ENCODE measurements at regions not wholly inside any gene's neighbourhood (a gene's known extent, or its start where the extent isn't known, plus 50 kb on each side); places are given as distances from the start of the nearest gene placed in this dataset.

DNA sequence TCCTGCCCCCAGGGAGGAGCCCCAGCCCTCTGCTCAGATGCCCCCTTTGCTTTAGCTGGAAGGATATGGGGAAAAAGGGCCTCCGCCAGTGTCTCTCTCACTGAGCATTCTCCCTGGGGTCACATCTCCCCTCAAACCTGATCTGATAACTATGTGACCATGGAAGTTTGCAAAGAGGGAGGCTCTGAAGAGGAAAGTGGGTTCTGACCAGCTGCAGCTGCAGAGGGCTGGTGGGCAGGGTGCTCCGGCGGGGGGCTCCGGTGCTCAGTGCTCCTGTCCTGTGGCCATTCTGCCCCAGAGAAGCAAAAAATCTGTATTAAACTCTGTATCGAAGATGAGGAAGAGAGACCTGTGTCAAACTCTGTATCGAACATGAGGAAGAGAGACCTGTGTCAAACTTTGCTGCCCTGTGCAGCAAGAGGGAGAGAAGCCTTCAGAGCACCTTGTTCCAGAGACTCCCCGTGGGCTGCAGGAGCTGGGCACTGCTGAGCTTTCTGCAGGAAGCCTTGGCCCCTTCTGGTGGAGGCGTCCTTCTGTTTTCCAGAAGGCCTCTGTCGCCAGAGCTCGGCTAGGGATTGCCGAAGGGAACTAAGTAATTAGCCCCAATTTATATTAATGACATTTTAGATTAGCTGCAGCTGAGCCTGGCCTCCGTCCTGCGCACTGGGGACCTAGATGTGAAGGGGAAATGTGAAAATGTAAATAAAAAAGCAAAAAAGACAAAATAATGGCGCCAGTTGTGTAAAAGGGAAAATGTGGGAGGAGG, 186.2 kb upstream of the C1orf174 start:
- TF ChIP-seq FOXM1 (IDR thresholded peaks at IDR 0.05; ENCODE audit: borderline replicate concordance, low read depth) (no peak), NFIC (IDR thresholded peaks at IDR 0.05) (no peak), ZBTB7A (IDR thresholded peaks at IDR 0.05; ENCODE audit: low read depth) (no peak), CEBPB (IDR thresholded peaks at IDR 0.05) (no peak), EP300 (IDR thresholded peaks at IDR 0.05; ENCODE audit: borderline replicate concordance) (no peak), TAF1 (IDR thresholded peaks at IDR 0.05; ENCODE audit: low read depth) (no peak), TCF12 (IDR thresholded peaks at IDR 0.05; ENCODE audit: low read depth) (no peak), TEAD4 (IDR thresholded peaks at IDR 0.05) (no peak), EGR1 (IDR thresholded peaks at IDR 0.05) (no peak), YY1 (IDR thresholded peaks at IDR 0.05; ENCODE audit: low read depth) (no peak), CREB1 (IDR thresholded peaks at IDR 0.05; ENCODE audit: low read depth) (no peak), RAD21 (IDR thresholded peaks at IDR 0.05; ENCODE audit: low read depth) (no peak)
- TF ChIP-seq, protein P1, sequence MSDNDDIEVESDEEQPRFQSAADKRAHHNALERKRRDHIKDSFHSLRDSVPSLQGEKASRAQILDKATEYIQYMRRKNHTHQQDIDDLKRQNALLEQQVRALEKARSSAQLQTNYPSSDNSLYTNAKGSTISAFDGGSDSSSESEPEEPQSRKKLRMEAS (IDR thresholded peaks at IDR 0.05), result no peak
- TF ChIP-seq, protein P2, sequence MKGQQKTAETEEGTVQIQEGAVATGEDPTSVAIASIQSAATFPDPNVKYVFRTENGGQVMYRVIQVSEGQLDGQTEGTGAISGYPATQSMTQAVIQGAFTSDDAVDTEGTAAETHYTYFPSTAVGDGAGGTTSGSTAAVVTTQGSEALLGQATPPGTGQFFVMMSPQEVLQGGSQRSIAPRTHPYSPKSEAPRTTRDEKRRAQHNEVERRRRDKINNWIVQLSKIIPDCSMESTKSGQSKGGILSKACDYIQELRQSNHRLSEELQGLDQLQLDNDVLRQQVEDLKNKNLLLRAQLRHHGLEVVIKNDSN (IDR thresholded peaks at IDR 0.05), result no peak
- TF ChIP-seq, protein P3, sequence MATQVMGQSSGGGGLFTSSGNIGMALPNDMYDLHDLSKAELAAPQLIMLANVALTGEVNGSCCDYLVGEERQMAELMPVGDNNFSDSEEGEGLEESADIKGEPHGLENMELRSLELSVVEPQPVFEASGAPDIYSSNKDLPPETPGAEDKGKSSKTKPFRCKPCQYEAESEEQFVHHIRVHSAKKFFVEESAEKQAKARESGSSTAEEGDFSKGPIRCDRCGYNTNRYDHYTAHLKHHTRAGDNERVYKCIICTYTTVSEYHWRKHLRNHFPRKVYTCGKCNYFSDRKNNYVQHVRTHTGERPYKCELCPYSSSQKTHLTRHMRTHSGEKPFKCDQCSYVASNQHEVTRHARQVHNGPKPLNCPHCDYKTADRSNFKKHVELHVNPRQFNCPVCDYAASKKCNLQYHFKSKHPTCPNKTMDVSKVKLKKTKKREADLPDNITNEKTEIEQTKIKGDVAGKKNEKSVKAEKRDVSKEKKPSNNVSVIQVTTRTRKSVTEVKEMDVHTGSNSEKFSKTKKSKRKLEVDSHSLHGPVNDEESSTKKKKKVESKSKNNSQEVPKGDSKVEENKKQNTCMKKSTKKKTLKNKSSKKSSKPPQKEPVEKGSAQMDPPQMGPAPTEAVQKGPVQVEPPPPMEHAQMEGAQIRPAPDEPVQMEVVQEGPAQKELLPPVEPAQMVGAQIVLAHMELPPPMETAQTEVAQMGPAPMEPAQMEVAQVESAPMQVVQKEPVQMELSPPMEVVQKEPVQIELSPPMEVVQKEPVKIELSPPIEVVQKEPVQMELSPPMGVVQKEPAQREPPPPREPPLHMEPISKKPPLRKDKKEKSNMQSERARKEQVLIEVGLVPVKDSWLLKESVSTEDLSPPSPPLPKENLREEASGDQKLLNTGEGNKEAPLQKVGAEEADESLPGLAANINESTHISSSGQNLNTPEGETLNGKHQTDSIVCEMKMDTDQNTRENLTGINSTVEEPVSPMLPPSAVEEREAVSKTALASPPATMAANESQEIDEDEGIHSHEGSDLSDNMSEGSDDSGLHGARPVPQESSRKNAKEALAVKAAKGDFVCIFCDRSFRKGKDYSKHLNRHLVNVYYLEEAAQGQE (IDR thresholded peaks at IDR 0.05; ENCODE audit: low read depth), result no peak

DNA sequence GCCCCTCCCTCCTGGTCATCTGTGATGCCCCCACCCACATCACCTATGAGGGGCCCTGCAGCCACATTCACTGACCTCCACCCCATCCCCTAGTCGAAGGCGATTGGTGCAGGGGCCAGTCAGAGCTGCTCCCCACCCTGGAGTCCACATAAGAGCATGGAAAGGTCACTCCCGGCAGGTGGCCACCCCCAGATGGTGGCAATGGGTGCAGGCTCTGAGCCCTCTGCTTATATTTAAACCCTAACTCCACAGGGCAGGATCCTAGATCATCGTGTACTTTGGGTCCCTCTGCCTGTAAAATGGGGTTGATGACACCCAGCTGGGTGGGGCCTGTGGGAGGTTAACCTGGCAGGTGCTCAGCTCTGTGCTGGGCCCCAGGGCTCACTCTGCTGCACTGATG, 186.8 kb upstream of the C1orf174 start:
- TF ChIP-seq, protein P1 (IDR thresholded peaks at IDR 0.05), result no peak
- no peak for TF ChIP-seq CEBPB (IDR thresholded peaks at IDR 0.05)

DNA sequence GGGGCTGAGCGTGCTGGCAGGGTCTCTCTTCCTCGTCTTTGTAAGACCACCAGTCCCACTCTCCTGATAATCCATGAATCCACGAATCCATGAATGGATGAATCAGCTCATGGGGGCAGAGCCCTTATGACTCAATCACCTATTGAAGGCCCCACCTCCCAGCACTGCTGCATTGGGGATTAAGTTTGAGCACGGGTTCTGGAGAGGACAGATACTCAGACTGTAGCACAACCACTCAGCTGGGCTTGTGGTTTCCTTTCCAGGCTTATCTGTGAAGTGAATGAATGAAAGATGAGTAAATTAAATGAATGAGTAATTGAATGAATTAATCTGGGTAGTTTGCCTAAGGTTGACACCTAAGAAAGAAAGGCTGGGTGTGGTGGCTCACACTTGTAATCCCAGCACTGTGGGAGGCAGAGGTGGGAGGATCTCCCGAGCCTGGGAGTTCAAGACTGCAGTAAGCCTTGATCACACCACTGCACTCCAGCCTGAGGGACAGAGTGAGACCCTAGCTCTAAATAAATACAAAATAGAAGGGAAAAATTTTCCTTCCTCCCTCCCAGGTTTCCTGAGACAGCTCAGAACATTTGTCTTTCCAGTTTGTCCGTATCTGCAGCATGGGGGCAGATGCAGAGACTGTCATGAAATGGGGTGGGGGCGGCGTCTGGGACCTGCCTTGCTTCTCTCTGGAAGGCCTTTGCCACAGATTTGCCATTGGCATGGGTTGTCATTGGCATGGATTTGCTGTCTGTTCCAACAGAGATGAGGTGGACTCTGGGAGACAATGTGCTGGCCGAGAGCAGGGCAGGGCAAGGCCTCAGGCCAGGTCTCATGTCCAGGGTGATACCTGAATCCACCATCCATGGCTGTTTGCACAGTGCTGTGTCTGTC, 187.7 kb upstream of the C1orf174 start:
- TF ChIP-seq EP300 (IDR thresholded peaks at IDR 0.05; ENCODE audit: borderline replicate concordance) (no peak), TAF1 (IDR thresholded peaks at IDR 0.05; ENCODE audit: low read depth) (no peak), ZBTB7A (IDR thresholded peaks at IDR 0.05; ENCODE audit: low read depth) (no peak)
- TF ChIP-seq, protein P1 (IDR thresholded peaks at IDR 0.05), result no peak

DNA sequence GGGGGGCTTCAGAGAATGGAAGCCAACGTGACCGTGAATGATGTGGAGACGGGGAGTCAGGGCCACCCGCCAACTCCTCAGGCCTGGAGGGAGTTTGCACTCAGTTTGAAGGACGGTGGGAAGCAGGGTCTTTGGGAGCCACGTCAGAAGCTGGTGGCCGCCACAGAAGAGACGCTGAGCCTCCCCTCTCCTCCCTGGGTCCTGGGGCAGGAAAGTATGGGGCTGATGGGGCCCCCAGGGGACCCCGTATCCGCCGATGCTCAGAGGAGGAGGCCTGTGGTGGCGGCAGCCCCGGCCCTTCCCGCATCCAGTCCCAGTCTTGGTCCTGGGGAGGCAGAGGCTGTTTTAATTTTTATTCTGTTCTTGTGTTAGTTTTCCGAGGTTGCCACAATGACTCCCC, 188.6 kb upstream of the C1orf174 start:
- TF ChIP-seq ZBTB7A (IDR thresholded peaks at IDR 0.05; ENCODE audit: low read depth) (no peak), CREB1 (IDR thresholded peaks at IDR 0.05; ENCODE audit: low read depth) (no peak), EGR1 (IDR thresholded peaks at IDR 0.05) (no peak), FOXM1 (IDR thresholded peaks at IDR 0.05; ENCODE audit: borderline replicate concordance, low read depth) (no peak), RAD21 (IDR thresholded peaks at IDR 0.05; ENCODE audit: low read depth) (no peak), TAF1 (IDR thresholded peaks at IDR 0.05; ENCODE audit: low read depth) (no peak), NFIC (IDR thresholded peaks at IDR 0.05) (no peak), YY1 (IDR thresholded peaks at IDR 0.05; ENCODE audit: low read depth) (no peak)
- TF ChIP-seq, protein P2 (IDR thresholded peaks at IDR 0.05), result no peak

DNA sequence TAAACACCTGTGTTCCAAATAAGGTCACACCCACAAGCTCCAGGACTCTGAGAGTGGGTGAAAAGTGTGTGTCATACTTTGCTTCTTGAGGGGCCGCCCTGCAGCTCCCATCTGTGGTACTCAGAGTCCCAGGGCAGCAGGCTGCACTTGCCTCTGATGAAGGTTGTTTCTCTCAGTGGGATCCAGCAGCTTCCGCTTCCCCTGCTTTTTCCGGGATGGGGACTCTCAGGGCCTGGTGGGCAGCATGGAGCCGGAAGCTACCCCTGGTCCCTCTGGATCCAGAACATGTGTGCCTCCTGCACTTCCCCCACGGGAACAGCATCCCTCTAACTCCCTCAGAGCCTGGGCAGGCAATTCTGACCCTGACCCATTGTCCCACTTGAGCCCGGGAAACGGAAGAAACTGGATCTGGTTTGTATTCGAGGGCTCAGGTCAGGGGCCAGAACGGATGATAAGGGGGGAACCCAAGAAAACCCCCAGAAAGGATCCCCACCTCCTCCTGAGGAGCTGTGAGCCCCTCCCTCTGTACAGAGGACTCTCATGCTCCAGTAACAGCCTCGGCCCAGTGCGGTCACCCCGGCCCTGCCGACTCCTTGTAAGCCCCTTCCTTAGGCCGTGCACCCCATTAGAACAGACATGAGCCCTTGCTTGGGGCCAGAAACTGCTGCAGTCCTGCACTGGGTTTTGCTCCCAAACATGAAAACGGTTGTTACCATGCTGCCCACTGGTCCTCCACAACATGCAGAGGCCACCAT, 189.5 kb upstream of the C1orf174 start:
- TF ChIP-seq EGR1 (IDR thresholded peaks at IDR 0.05) (no peak), TCF12 (IDR thresholded peaks at IDR 0.05; ENCODE audit: low read depth) (no peak), CEBPB (IDR thresholded peaks at IDR 0.05) (no peak), YY1 (IDR thresholded peaks at IDR 0.05; ENCODE audit: low read depth) (no peak)
- TF ChIP-seq, protein P3 (IDR thresholded peaks at IDR 0.05; ENCODE audit: low read depth), result no peak

All from Ishikawa (cell line).